Activated T-helper 9 cell treated with anti-CD3 and anti-CD28 coated beads, Interleukin-2, amount 50 U/mL, for 16 hours (primary cell): ENCODE measurements at regions not wholly inside any gene's neighbourhood (a gene's known extent, or its start where the extent isn't known, plus 50 kb on each side); places are given as distances from the start of the nearest gene placed in this dataset.

ENCODE experiments used
- DNase-seq: peaks from one replicate; pipeline ENCODE4 v3.0.0-alpha.2; 2020; ENCODE audit warnings: low read depth

- DNase-seq = no peak
Observed at GRCh38 chr11:115848080-115848479, 343.9 kb upstream of the CADM1 start.

- no peak for DNase-seq
Observed at GRCh38 chr11:115845872-115846271, 341.7 kb upstream of the CADM1 start.

GRCh38 chr11:115843685-115844084 lies 339.5 kb upstream of the CADM1 start:
- no peak for DNase-seq

GRCh38 chr11:115843111-115843510 lies 338.9 kb upstream of the CADM1 start:
- no peak for DNase-seq

GRCh38 chr11:115820026-115820425 lies 315.8 kb upstream of the CADM1 start:
- DNase-seq = no peak

- no peak for DNase-seq
Observed at GRCh38 chr11:115819014-115819413, 314.8 kb upstream of the CADM1 start.

GRCh38 chr11:115817844-115818468 lies 313.7 kb upstream of the CADM1 start:
- DNase-seq = no peak

- DNase-seq = no peak
Observed at GRCh38 chr11:115808351-115808940, 304.2 kb upstream of the CADM1 start.

GRCh38 chr11:115806056-115806455 lies 301.8 kb upstream of the CADM1 start:
- DNase-seq = no peak

- no peak for DNase-seq
Observed at GRCh38 chr11:115803073-115803740, 299.0 kb upstream of the CADM1 start.

- DNase-seq = no peak
Observed at GRCh38 chr11:115802641-115803040, 298.4 kb upstream of the CADM1 start.

- DNase-seq = no peak
Observed at GRCh38 chr11:115792903-115793302, 288.7 kb upstream of the CADM1 start.

- DNase-seq = no peak
Observed at GRCh38 chr11:115787302-115787701, 283.1 kb upstream of the CADM1 start.

- no peak for DNase-seq
Observed at GRCh38 chr11:115784796-115785521, 280.7 kb upstream of the CADM1 start.

GRCh38 chr11:115780646-115781362 lies 276.6 kb upstream of the CADM1 start:
- DNase-seq = no peak

GRCh38 chr11:115778928-115779650 lies 274.9 kb upstream of the CADM1 start:
- no peak for DNase-seq

- no peak for DNase-seq
Observed at GRCh38 chr11:115776916-115777315, 272.7 kb upstream of the CADM1 start.

- DNase-seq = no peak
Observed at GRCh38 chr11:115775846-115776245, 271.6 kb upstream of the CADM1 start.

- no peak for DNase-seq
Observed at GRCh38 chr11:115774756-115775155, 270.5 kb upstream of the CADM1 start.

- no peak for DNase-seq
Observed at GRCh38 chr11:115769891-115770290, 265.7 kb upstream of the CADM1 start.

- DNase-seq = no peak
Observed at GRCh38 chr11:115767883-115768282, 263.7 kb upstream of the CADM1 start.
